Stimulated activated effector memory CD8-positive, alpha-beta T cell treated with anti-CD3 and anti-CD28 coated beads, Interleukin-12 subunit alpha, Interleukin-12 subunit beta, amount 100 ng/mL, for 72 hours (primary cell): ENCODE measurements at regions not wholly inside any gene's neighbourhood (a gene's known extent, or its start where the extent isn't known, plus 50 kb on each side); places are given as distances from the start of the nearest gene placed in this dataset.
"Not testable (repeated sequence)": the region's sequence is repeated elsewhere in the genome, so short reads cannot be mapped to it uniquely, and the experiment has no call there.

Source experiments
- ATAC-seq: fragments of 150-1000 bp; cut with Tn5 transposase; 2 replicates; pipeline ENCODE4 v1.10.0; 2021
- DNase-seq, 2 donors: peaks; one replicate each; pipeline ENCODE4 v3.0.0; 2021 to 2022; ENCODE audit warnings: low spot score in 2 of 2
- H3K27ac Mint-ChIP-seq: one replicate; pipeline ENCODE4 v1.8.0; 2022; ENCODE audit warnings: mild to moderate bottlenecking, mixed read lengths
- H3K36me3 Mint-ChIP-seq: one replicate; pipeline ENCODE4 v1.8.0; 2022; ENCODE audit warnings: mild to moderate bottlenecking, mixed read lengths
- H3K4me1 Mint-ChIP-seq: one replicate; pipeline ENCODE4 v1.8.0; 2022; ENCODE audit warnings: mixed read lengths
- H3K4me3 Mint-ChIP-seq: one replicate; pipeline ENCODE4 v1.8.0; 2022; ENCODE audit warnings: mild to moderate bottlenecking, mixed read lengths
- H3K9me3 Mint-ChIP-seq: one replicate; pipeline ENCODE4 v1.8.0; 2022; ENCODE audit warnings: mixed read lengths

GRCh38 chr6:156205678-156206077 is 571.5 kb upstream of the ARID1B start:
- peaks cover 13% of the 10 kb centered on the region for H3K9me3 Mint-ChIP-seq
- H3K36me3 Mint-ChIP-seq = no peaks in the 10 kb centered on the region
- no peaks in the 10 kb centered on the region for H3K4me1 Mint-ChIP-seq
- ATAC-seq = no peak
- no peak overlapping the region for H3K27ac Mint-ChIP-seq
- no peak overlapping the region for H3K4me3 Mint-ChIP-seq
- no peak for DNase-seq

GRCh38 chr6:156199182-156199581 is 578.0 kb upstream of the ARID1B start:
- H3K4me3 Mint-ChIP-seq = no peak overlapping the region

GRCh38 chr6:156197513-156197912 is 579.7 kb upstream of the ARID1B start:
- Mint-ChIP-seq H3K36me3 (no peaks in the 10 kb centered on the region), H3K9me3 (peaks cover 3% of the 10 kb centered on the region), H3K4me1 (peaks cover 4% of the 10 kb centered on the region), H3K27ac (no peak overlapping the region), H3K4me3 (no peak overlapping the region)
- ATAC-seq = no peak
- no peak for DNase-seq

More at GRCh38 chr6:156199182-156199581, 578.0 kb upstream of the ARID1B start:
- H3K36me3 Mint-ChIP-seq = no peaks in the 10 kb centered on the region
- no peak for DNase-seq
- peaks cover 4% of the 10 kb centered on the region for H3K9me3 Mint-ChIP-seq
- peaks cover 4% of the 10 kb centered on the region for H3K4me1 Mint-ChIP-seq
- no peak for ATAC-seq
- H3K27ac Mint-ChIP-seq = no peak overlapping the region

- peaks cover 3% of the 10 kb centered on the region for H3K9me3 Mint-ChIP-seq
- peaks cover 4% of the 10 kb centered on the region for H3K4me1 Mint-ChIP-seq
Observed at GRCh38 chr6:156194981-156195380, 582.2 kb upstream of the ARID1B start.

GRCh38 chr6:156193381-156193780 is 583.8 kb upstream of the ARID1B start:
- ATAC-seq = peak; percentile 21
- no peaks in the 10 kb centered on the region for H3K36me3 Mint-ChIP-seq
- no peak overlapping the region for H3K27ac Mint-ChIP-seq

More at GRCh38 chr6:156194981-156195380, 582.2 kb upstream of the ARID1B start:
- no peak for DNase-seq
- Mint-ChIP-seq H3K27ac (no peak overlapping the region), H3K36me3 (no peaks in the 10 kb centered on the region), H3K4me3 (no peak overlapping the region)
- no peak for ATAC-seq

GRCh38 chr6:156191895-156192294 is 585.3 kb upstream of the ARID1B start:
- Mint-ChIP-seq H3K4me3 (no peak overlapping the region), H3K27ac (no peak overlapping the region), H3K4me1 (no peaks in the 10 kb centered on the region), H3K36me3 (no peaks in the 10 kb centered on the region), H3K9me3 (peaks cover 3% of the 10 kb centered on the region)
- ATAC-seq (peak; percentile 88), DNase-seq (no peak)

More at GRCh38 chr6:156193381-156193780, 583.8 kb upstream of the ARID1B start:
- Mint-ChIP-seq H3K9me3 (peaks cover 3% of the 10 kb centered on the region), H3K4me1 (peaks cover 4% of the 10 kb centered on the region), H3K4me3 (no peak overlapping the region)
- no peak for DNase-seq

- not testable (repeated sequence) for ATAC-seq, H3K9me3 Mint-ChIP-seq, H3K27ac Mint-ChIP-seq, H3K36me3 Mint-ChIP-seq, DNase-seq, H3K4me3 Mint-ChIP-seq, H3K4me1 Mint-ChIP-seq
Observed at GRCh38 chr6:156191390-156191789, 585.8 kb upstream of the ARID1B start.

GRCh38 chr6:156190270-156190669 is 586.9 kb upstream of the ARID1B start:
- DNase-seq = no peak
- Mint-ChIP-seq H3K4me3 (no peak overlapping the region), H3K4me1 (no peaks in the 10 kb centered on the region), H3K27ac (no peak overlapping the region), H3K36me3 (no peaks in the 10 kb centered on the region), H3K9me3 (peaks cover 5% of the 10 kb centered on the region)
- no peak for ATAC-seq

- no peak for DNase-seq
- H3K4me1 Mint-ChIP-seq = no peaks in the 10 kb centered on the region
- peaks cover 5% of the 10 kb centered on the region for H3K9me3 Mint-ChIP-seq
- H3K36me3 Mint-ChIP-seq = no peaks in the 10 kb centered on the region
- no peak overlapping the region for H3K27ac Mint-ChIP-seq
- no peak for ATAC-seq
- H3K4me3 Mint-ChIP-seq = no peak overlapping the region
Observed at GRCh38 chr6:156189714-156190113, 587.5 kb upstream of the ARID1B start.

GRCh38 chr6:156189195-156189594 is 588.0 kb upstream of the ARID1B start:
- Mint-ChIP-seq H3K9me3 (peaks cover 3% of the 10 kb centered on the region), H3K4me3 (no peak overlapping the region), H3K36me3 (no peaks in the 10 kb centered on the region), H3K4me1 (no peaks in the 10 kb centered on the region), H3K27ac (no peak overlapping the region)
- ATAC-seq (no peak), DNase-seq (no peak)

GRCh38 chr6:156185113-156185512 is 592.1 kb upstream of the ARID1B start:
- peaks cover 6% of the 10 kb centered on the region for H3K9me3 Mint-ChIP-seq
- no peaks in the 10 kb centered on the region for H3K4me1 Mint-ChIP-seq
- DNase-seq (no peak), ATAC-seq (no peak)
- no peak overlapping the region for H3K27ac Mint-ChIP-seq
- no peaks in the 10 kb centered on the region for H3K36me3 Mint-ChIP-seq
- H3K4me3 Mint-ChIP-seq = no peak overlapping the region

GRCh38 chr6:156183678-156184077 is 593.5 kb upstream of the ARID1B start:
- Mint-ChIP-seq H3K4me3 (no peak overlapping the region), H3K9me3 (peaks cover 6% of the 10 kb centered on the region), H3K36me3 (no peaks in the 10 kb centered on the region), H3K27ac (no peak overlapping the region), H3K4me1 (no peaks in the 10 kb centered on the region)
- no peak for ATAC-seq
- no peak for DNase-seq

- no peaks in the 10 kb centered on the region for H3K4me1 Mint-ChIP-seq
- H3K36me3 Mint-ChIP-seq = no peaks in the 10 kb centered on the region
- ATAC-seq (no peak), DNase-seq (no peak)
- no peak overlapping the region for H3K27ac Mint-ChIP-seq
- no peak overlapping the region for H3K4me3 Mint-ChIP-seq
- peaks cover 6% of the 10 kb centered on the region for H3K9me3 Mint-ChIP-seq
Observed at GRCh38 chr6:156182356-156182755, 594.8 kb upstream of the ARID1B start.

GRCh38 chr6:156181506-156181905 is 595.7 kb upstream of the ARID1B start:
- DNase-seq (no peak), ATAC-seq (no peak)
- Mint-ChIP-seq H3K27ac (no peak overlapping the region), H3K4me3 (no peak overlapping the region), H3K36me3 (no peaks in the 10 kb centered on the region), H3K9me3 (peaks cover 3% of the 10 kb centered on the region), H3K4me1 (no peaks in the 10 kb centered on the region)

- ATAC-seq (no peak), DNase-seq (no peak)
- H3K4me3 Mint-ChIP-seq = no peak overlapping the region
- peaks cover 13% of the 10 kb centered on the region for H3K4me1 Mint-ChIP-seq
- no peak overlapping the region for H3K27ac Mint-ChIP-seq
- H3K36me3 Mint-ChIP-seq = no peaks in the 10 kb centered on the region
- H3K9me3 Mint-ChIP-seq = no peaks in the 10 kb centered on the region
Observed at GRCh38 chr6:156175971-156176421, 601.2 kb upstream of the ARID1B start.

- peaks cover 13% of the 10 kb centered on the region for H3K4me1 Mint-ChIP-seq
- no peak overlapping the region for H3K27ac Mint-ChIP-seq
- ATAC-seq (no peak), DNase-seq (no peak)
- no peaks in the 10 kb centered on the region for H3K36me3 Mint-ChIP-seq
- H3K4me3 Mint-ChIP-seq = no peak overlapping the region
- H3K9me3 Mint-ChIP-seq = no peaks in the 10 kb centered on the region
Observed at GRCh38 chr6:156175433-156175832, 601.7 kb upstream of the ARID1B start.
